GM21390 (cell line): ENCODE measurements at regions not wholly inside any gene's neighbourhood (a gene's known extent, or its start where the extent isn't known, plus 50 kb on each side); places are given as distances from the start of the nearest gene placed in this dataset.

Source experiments
- ATAC-seq: cut with Tn5 transposase; IDR thresholded peaks from one replicate; pipeline ENCODE4 v1.9.1; 2021; ENCODE audit not compliant: unreplicated experiment

GRCh38 chr20:21798384-21798783, 92.9 kb downstream of the PAX1 start:
- ATAC-seq, result no peak

- ATAC-seq, result no peak
Measured at GRCh38 chr20:21796059-21796458, 90.6 kb downstream of the PAX1 start.

- ATAC-seq, result no peak
Measured at GRCh38 chr20:21788082-21788481, 82.6 kb downstream of the PAX1 start.

GRCh38 chr20:21781446-21782075, 76.1 kb downstream of the PAX1 start:
- no peak for ATAC-seq

GRCh38 chr20:21780528-21780927, 75.1 kb downstream of the PAX1 start:
- no peak for ATAC-seq
